ENCODE measurements at regions not wholly inside any gene's neighbourhood (a gene's known extent, or its start where the extent isn't known, plus 50 kb on each side); places are given as distances from the start of the nearest gene placed in this dataset.
A peak's percentile ranks its signal among the peaks of the same experiment; 100 is the strongest.

DNA sequence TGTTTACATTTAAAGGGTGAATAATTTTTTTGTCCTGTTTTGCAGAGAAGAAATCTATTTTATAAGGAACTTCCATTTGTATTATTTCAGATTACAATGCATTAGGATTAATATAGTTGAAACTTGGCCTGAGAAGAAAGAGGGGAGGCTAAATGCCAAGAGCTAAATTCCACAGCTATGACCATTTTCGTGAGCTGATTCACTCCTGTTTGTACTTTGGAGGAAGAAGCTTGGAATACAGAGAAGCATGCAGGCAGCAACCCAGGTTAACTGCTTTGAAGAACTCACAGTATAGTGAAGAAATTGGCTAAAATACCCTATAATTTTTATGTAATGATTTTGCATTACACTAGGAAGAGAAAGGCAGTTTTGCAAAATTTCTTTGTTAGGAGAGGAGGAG is 309.4 kb upstream of the KLF12 start:
- H3K9me3 ChIP-seq: no peaks in the 10 kb centered on the region
- peak overlapping the region; percentile 41 to 85; a peak in 3 of 4 replicates for H3K27ac ChIP-seq (ENCODE audit: low read depth in 2 of 2, low read length in 1 of 2)
- H3K9ac ChIP-seq: no peak overlapping the region
- no peaks in the 10 kb centered on the region for H3K9me2 ChIP-seq
- H3F3A ChIP-seq (replicated peaks; ENCODE audit: insufficient read depth): peaks cover 27% of the 10 kb centered on the region
- no peaks in the 10 kb centered on the region for H4K20me1 ChIP-seq (ENCODE audit: insufficient read depth)
- no peak overlapping the region for H3K4me3 ChIP-seq (ENCODE audit: low read depth in 2 of 2, low read length in 1 of 2)
- WGBS (ENCODE audit: low lambda C conversion rate): 6% methylated on average over 1 of the region's 1 CpG
- H3K79me2 ChIP-seq (ENCODE audit: insufficient read depth): no peaks in the 10 kb centered on the region
- H3K4me1 ChIP-seq (ENCODE audit: control insufficient read depth in 1 of 2, insufficient read depth in 2 of 2, low read depth in 1 of 2, low read length in 1 of 2): peaks cover 6 to 12% of the 10 kb centered on the region in 2 experiments; a peak in 3 of 4 replicates
- H3K36me3 ChIP-seq (replicated peaks in 1 of 2; ENCODE audit: control insufficient read depth in 1 of 2, insufficient read depth in 2 of 2, low read length in 1 of 2): no peaks in the 10 kb centered on the region
- TF ChIP-seq FOXM1 (IDR thresholded peaks at IDR 0.05; ENCODE audit: low read depth) (no peak), ELF1 (IDR thresholded peaks at IDR 0.05) (no peak), IRF3 (IDR thresholded peaks at IDR 0.05; ENCODE audit: low read depth, low read length) (no peak), PBX3 (IDR thresholded peaks at IDR 0.05) (peak; percentile 38; the same call in 1 of the 2 replicates), TEAD4 (IDR thresholded peaks at IDR 0.05; ENCODE audit: borderline replicate concordance, insufficient read depth) (no peak), SMC3 (IDR thresholded peaks at IDR 0.05; ENCODE audit: low read depth, low read length) (no peak), NFIC (IDR thresholded peaks at IDR 0.05; ENCODE audit: borderline replicate concordance) (peak; percentile 80), JUND (IDR thresholded peaks at IDR 0.05) (peak; percentile 76), MXI1 (IDR thresholded peaks at IDR 0.05; ENCODE audit: low read depth, low read length) (no peak), RXRA (IDR thresholded peaks at IDR 0.05; ENCODE audit: borderline replicate concordance, low read depth) (no peak), FOSL2 (IDR thresholded peaks at IDR 0.05; ENCODE audit: borderline replicate concordance, low read depth) (peak; percentile 78; the same call in 1 of the 2 replicates), EZH2phosphoT487 (IDR thresholded peaks at IDR 0.05; ENCODE audit: borderline replicate concordance, low read depth) (no peak), GATA2 (CRISPR knock-in tag; IDR thresholded peaks at IDR 0.05) (no peak), ZBTB33 (IDR thresholded peaks at IDR 0.05; ENCODE audit: borderline replicate concordance, low read depth) (no peak), POLR2AphosphoS5 (IDR thresholded peaks at IDR 0.05; ENCODE audit: low read depth, low read length) (no peak), EP300 (IDR thresholded peaks at IDR 0.05; ENCODE audit: borderline replicate concordance in 1 of 2, low read depth in 1 of 2, low read length in 1 of 2) (peak in 1 of 2 experiments; percentile 14; a peak in 1 of 4 replicates), RAD21 (IDR thresholded peaks at IDR 0.05; ENCODE audit: low read length) (no peak), TCF12 (IDR thresholded peaks at IDR 0.05) (peak; percentile 36; the same call in 1 of the 2 replicates)
- TF ChIP-seq, protein P1, sequence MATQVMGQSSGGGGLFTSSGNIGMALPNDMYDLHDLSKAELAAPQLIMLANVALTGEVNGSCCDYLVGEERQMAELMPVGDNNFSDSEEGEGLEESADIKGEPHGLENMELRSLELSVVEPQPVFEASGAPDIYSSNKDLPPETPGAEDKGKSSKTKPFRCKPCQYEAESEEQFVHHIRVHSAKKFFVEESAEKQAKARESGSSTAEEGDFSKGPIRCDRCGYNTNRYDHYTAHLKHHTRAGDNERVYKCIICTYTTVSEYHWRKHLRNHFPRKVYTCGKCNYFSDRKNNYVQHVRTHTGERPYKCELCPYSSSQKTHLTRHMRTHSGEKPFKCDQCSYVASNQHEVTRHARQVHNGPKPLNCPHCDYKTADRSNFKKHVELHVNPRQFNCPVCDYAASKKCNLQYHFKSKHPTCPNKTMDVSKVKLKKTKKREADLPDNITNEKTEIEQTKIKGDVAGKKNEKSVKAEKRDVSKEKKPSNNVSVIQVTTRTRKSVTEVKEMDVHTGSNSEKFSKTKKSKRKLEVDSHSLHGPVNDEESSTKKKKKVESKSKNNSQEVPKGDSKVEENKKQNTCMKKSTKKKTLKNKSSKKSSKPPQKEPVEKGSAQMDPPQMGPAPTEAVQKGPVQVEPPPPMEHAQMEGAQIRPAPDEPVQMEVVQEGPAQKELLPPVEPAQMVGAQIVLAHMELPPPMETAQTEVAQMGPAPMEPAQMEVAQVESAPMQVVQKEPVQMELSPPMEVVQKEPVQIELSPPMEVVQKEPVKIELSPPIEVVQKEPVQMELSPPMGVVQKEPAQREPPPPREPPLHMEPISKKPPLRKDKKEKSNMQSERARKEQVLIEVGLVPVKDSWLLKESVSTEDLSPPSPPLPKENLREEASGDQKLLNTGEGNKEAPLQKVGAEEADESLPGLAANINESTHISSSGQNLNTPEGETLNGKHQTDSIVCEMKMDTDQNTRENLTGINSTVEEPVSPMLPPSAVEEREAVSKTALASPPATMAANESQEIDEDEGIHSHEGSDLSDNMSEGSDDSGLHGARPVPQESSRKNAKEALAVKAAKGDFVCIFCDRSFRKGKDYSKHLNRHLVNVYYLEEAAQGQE (IDR thresholded peaks at IDR 0.05; ENCODE audit: low read depth, low read length): no peak
- TF ChIP-seq, protein P2, sequence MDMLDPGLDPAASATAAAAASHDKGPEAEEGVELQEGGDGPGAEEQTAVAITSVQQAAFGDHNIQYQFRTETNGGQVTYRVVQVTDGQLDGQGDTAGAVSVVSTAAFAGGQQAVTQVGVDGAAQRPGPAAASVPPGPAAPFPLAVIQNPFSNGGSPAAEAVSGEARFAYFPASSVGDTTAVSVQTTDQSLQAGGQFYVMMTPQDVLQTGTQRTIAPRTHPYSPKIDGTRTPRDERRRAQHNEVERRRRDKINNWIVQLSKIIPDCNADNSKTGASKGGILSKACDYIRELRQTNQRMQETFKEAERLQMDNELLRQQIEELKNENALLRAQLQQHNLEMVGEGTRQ (IDR thresholded peaks at IDR 0.05; ENCODE audit: borderline replicate concordance, low read depth, low read length): no peak
- POLR2A ChIA-PET: no interaction called here
- CTCF ChIA-PET: interaction anchor here (1.3 kb wide), 1 partner anchor 155 kb away, joined by 11 read pairs; no protein-coding TSS in a partner anchor
- H3K4me2 ChIP-seq: peak overlapping the region; percentile 35
- DNase-seq: no peak
- no peaks in the 10 kb centered on the region for H3K27me3 ChIP-seq (ENCODE audit: insufficient read depth)
- no peak overlapping the region for H2AFZ ChIP-seq (ENCODE audit: low read depth)
